Hypothalamus (tissue), 51 donors: ENCODE measurements at regions not wholly inside any gene's neighbourhood (a gene's known extent, or its start where the extent isn't known, plus 50 kb on each side); places are given as distances from the start of the nearest gene placed in this dataset.

Experiments
- DNase-seq, 51 donors: peaks; one replicate each; lab custom pipeline; 2025; lab: John Stamatoyannopoulos, UW

DNA sequence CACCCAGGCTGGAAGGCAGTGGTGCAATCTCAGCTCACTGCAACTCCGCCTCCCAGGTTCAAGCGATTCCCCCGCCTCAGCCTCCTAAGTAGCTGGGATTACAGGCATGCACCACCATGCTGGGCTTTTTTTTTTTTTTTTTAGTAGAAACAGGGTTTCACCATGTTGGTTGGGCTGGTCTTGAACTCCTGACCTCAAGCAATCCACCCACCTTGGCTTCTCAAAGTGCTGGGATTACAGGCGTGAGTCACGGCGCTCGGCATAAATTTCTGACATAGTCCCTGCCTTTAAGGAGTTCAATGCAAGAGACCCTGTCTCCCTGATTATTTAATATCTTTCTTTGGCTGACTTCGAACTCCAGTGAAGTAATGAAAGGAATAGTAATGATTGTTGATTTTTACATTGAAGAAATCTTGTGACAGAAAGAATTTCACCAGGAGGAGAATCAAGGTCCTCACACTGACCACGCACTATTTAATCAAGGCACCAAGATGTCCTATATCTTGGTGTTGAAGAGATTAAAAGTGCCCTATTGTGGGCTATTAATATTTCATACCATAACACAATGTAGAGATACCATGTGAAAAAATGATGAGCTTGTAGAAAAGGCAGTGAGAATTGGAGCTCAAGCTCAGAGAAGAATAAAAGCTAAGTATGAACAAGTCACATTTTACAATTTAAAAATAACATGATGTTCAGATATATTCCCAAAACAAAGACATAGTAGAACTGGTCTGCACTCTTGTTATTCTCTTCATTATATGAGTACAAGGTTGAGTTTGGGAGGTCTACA lies 71.6 kb upstream of the BLID start:
- no peak for DNase-seq

GRCh38 chr11:122186439-122187080 lies 70.5 kb upstream of the BLID start:
- DNase-seq: no peak

GRCh38 chr11:122183933-122184332 lies 67.9 kb upstream of the BLID start:
- DNase-seq: no peak

DNA sequence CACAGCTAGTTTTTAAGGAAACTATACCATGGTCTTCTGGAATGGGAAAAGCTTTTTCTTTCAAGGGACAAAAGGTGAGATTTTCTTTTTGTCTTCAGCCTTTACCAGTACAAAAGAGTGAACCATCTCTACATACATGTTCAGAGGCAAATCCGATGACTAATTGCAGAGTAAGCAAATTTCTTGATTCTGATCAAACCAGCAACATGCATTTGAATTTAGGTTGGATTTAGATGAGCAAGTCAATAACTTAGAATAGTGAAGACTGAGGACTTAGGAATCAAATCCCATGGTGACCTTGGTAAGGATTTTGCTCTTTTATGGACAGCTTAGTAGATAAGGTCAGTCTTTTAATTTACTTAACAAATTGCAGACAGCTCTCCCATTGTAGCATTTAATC lies 65.9 kb upstream of the BLID start:
- DNase-seq: no peak

DNA sequence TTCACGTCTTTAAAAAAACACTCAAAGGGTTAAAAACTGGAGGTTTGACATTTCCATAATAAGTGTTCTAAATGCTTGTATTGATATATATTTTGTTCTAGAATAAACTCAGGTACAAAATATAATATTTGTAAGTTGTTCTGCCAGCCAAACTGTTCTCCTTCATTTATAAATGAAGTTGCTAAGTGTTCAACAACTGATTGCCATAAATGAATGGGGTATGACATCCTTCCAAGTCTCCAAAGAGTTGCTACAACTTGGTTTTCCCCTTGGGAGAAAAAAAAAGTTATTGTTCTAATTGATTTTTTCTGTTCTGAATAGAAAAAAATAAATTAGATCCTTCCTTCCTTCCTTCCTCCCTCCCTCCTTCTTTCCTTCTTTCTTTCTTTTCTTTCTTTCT lies 65.4 kb upstream of the BLID start:
- no peak for DNase-seq

DNA sequence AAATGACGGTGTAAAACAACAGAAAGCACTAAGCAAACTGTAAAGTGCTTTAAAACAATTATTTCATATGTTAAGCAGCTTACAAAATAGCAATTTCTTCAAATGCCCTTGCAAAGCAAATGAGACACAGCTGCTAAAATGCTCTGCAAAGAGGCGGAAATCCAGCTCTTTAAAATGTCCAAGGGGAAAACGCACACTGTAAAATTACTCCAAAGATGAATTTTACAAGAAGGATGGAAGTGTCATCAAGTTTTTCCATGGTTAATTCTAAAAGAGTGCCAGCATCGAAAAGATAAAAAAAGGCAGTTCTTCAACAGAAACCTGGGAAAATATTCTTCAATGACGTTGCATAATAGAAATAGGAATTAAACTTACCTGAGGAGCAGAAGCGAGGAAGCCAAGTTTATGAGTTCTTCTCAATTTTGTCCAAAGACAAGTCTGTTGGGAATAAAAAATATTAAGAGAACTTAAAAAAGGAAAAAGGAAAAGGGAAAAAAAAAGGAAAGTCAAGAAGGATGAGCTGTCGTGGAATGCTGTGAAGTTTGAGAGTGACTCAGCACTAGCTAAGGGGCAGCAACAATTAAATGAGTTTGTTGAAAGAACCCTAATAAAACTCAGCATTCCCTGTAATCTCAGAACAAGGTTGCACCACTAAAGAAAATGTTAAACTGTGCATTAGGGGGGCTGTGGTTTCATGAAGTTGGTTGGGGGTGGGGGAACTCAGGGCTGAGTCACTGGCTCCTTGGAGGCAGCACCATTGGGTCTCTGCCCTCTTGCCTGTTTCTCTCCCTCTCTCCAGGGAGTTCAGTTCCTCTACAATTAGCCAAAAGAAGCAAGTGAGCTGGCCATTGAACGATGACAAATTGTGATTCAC lies 64.2 kb upstream of the BLID start:
- peak in 5 of 51 donors; percentile 14 to 46 (median 28) for DNase-seq

DNA sequence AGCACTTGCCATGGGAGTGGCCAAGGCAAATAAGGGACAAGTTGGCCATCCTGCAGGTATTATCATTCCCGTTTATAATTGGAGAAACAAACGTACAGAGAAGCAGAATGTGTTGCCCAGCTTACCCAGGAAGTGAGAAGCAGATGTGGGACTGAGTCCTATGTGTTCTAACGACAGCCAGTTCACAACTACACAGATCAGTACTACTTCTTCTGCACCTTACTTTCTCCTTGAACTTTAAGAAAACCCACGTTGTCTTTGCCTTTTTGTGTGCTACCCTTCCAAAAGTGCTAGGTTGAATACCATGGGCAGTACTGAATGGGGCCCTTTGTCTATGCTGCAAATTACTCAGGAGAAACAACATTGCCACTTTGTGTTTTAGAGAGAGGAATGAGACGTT lies 62.8 kb upstream of the BLID start:
- peak in 2 of 51 donors; percentile 13 to 23 for DNase-seq

GRCh38 chr11:122177238-122177637 lies 61.2 kb upstream of the BLID start:
- peak in 1 of 51 donors; percentile 50 for DNase-seq

DNA sequence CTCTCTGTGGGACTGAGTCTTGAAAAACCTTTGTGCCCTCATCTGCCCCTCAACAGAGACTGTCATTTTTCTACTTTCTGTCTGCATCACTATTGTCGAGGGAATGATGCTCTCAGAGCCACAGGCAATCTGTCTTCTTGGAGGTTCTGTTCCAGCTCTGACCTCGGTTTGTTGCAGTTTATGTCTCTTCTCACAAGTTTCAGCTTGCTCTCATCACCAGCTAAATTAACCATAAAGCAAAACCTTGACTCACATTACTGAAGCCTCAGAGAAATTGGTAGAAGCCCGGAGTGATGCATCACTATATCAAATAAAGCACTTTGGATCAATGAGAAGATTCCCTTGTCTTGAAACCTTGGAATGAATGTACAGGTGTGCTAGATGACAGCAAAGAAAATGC lies 60.6 kb upstream of the BLID start:
- no peak for DNase-seq

DNA sequence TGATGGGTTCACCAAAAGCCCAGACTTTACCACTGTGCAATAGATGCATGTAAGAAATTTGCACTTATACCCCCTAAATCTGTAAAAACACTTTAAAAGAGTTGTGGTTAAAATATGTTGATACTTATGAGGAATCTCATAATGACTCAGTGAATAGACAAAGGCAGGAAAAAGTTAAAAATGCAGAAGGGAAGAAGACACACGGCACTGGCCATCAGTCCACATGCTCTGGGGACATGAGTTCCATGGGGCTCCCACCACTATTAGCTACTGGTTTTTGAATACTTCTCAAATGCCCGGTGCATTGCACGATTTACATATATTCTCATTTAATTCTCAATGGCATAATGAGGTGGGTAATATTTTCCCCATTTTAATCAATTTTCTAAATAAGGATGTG lies 59.3 kb upstream of the BLID start:
- DNase-seq: no peak

GRCh38 chr11:122173587-122173986 lies 57.6 kb upstream of the BLID start:
- no peak for DNase-seq

GRCh38 chr11:122173074-122173450 lies 57.0 kb upstream of the BLID start:
- DNase-seq: no peak

DNA sequence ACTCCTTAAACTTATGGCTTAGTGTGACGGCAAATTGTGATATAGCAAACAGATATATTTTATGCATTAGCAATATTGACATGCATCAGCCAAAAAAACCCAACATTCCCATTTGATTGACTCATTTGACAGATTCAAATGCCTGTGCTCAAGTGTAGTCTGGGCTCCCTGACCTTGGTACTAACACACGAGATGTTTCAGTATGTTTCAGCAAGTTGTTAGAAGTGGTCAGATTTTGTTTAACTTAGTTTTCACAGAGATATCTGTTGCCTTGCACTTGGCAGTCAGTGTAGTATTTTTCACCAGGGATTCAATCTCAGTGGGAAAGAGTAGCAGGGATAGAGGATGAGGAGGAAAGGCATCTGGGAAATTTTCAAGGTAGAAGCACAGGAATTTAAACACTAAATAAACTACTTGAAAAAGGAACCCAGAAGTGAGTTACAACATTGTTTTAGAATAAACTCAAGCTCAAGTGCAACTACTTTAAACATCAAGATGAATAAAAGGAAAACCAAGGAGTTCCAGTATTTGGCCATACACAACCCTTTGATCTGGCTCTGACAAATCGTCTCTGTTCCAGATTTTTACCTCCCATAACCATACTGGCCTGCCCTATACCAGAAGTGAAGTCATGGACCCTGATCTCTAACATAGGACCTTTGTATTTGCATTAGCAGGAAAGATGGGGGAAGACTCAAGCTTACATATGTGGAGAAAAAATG lies 56.5 kb upstream of the BLID start:
- no peak for DNase-seq

- DNase-seq: peak in 1 of 51 donors; percentile 57
These were observed 54.9 kb upstream of the BLID start for GRCh38 chr11:122170815-122171475.

GRCh38 chr11:122168218-122168617 lies 52.2 kb upstream of the BLID start:
- no peak for DNase-seq

- DNase-seq: no peak
These were observed 51.1 kb upstream of the BLID start for GRCh38 chr11:122167100-122167499.

DNA sequence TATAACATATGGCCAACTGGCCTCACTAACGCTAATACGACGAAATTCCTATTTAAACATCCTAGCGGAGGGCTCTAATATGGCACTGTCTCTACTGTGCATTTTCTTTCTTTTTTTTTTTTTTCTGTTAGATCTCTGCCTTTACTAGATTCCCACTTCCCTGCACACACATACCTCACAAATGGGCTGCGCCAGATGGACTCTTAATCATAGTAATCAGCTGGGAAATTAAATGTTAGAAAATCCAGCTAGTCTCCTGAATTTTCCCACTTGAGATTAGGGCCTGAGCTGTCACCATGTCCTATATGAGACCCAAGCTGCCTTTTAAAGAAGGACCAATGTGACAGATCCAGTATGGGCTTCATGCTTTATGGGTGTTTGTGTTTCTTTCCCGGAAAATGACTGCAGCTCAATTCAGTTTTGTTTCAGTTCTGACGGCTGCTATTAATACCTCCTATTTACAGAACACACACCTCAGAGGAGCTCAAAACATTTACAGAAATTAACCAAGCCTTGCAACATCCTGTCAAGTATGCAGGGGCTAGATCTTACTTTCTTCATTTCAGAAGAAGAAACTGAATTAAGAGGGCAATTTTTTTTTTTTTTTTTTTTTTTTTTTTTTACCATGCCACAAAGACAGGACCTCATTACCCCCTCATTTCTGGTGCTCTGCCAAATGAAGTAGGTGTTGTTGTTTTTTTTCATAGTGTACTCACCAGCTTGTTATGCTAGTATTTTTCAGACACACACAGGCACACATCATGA lies 49.8 kb upstream of the BLID start:
- DNase-seq: no peak
